HCT116 (cell line): ENCODE measurements at regions not wholly inside any gene's neighbourhood (a gene's known extent, or its start where the extent isn't known, plus 50 kb on each side); places are given as distances from the start of the nearest gene placed in this dataset.

Source experiments
- ATAC-seq: fragments of 200-7000 bp; cut with Tn5 transposase; 2 replicates; pipeline ENCODE4 v1.9.1; 2020; ENCODE audit warnings: mild to moderate bottlenecking, moderate library complexity
- BruUV-seq: library from RNA; stranded (reverse); fragments of 400-500 nt; replicated peaks from 2 replicates; lab custom pipeline; 2021; lab: Mats Ljungman, UMichigan
- CTCF ChIA-PET: fragments of 300-600 bp; sonication (Branson Sonifier 250); formaldehyde crosslinking; loops from one replicate; lab custom pipeline; 2021; ENCODE audit warnings: antibody characterized with exemption; lab: Charles Lee
- POLR2A ChIA-PET: fragments of 300-600, 350-600 bp; sonication (Branson Sonifier 250); formaldehyde crosslinking; loops from one replicate; lab custom pipeline; 2021; ENCODE audit warnings: antibody characterized with exemption; lab: Charles Lee
- RAD21 ChIA-PET, 2 experiments: fragments of 300-600 bp; sonication (Branson Sonifier 250); formaldehyde crosslinking; loops; one replicate each; lab custom pipeline; 2023; ENCODE audit warnings: low total read pairs in 2 of 2; ENCODE audit not compliant: uncharacterized antibody in 2 of 2, unreplicated experiment in 2 of 2, low non-redundant PET in 1 of 2; lab: Charles Lee
- DNase-seq: peaks from one replicate; pipeline ENCODE4 v3.0.0-alpha.2; 2010; ENCODE audit warnings: low read depth, low spot score
- H2AFZ ChIP-seq: fragments of 200-600 bp; shearing (Covaris generic), sonication (generic); 2 replicates; pipeline ENCODE4 v1.6.1; 2017; ENCODE audit warnings: low read depth, mixed run types, mixed read lengths, antibody characterized with exemption, low read length; ENCODE audit not compliant: poor library complexity, severe bottlenecking
- H3K27ac ChIP-seq: 2 replicates; pipeline ENCODE4 v1.5.1; 2012; ENCODE audit warnings: low read depth, low read length
- H3K27me3 ChIP-seq: fragments of 200-600 bp; sonication (generic); 2 replicates; pipeline ENCODE4 v1.6.1; 2016; ENCODE audit warnings: mixed run types, low read length, mixed read lengths; ENCODE audit not compliant: insufficient read depth
- H3K36me3 ChIP-seq, 2 experiments: fragments of 200-500 bp in 1 of 2; fragments of 200-600 bp in 1 of 2; sonication (Bioruptor generic) in 1 of 2; sonication (generic) in 1 of 2; 2 replicates each; pipeline versions ENCODE4 v1.5.1 to v1.6.1; 2014 to 2016; ENCODE audit warnings: low read length in 2 of 2, inconsistent platforms in 1 of 2, mixed read lengths in 1 of 2, mixed run types in 1 of 2; ENCODE audit not compliant: insufficient read depth in 2 of 2, control insufficient read depth in 1 of 2
- H3K4me1 ChIP-seq, 2 experiments: fragments of 200-600 bp in 1 of 2; sonication (generic) in 1 of 2; 2 replicates each; pipeline versions ENCODE4 v1.5.1 to v1.6.1; 2012 to 2017; ENCODE audit warnings: low read length in 2 of 2, inconsistent platforms in 1 of 2, mild to moderate bottlenecking in 1 of 2, mixed read lengths in 1 of 2, mixed run types in 1 of 2, moderate library complexity in 1 of 2; ENCODE audit not compliant: insufficient read depth in 2 of 2, control insufficient read depth in 1 of 2
- H3K4me2 ChIP-seq: fragments of 200-600 bp; sonication (generic); 2 replicates; pipeline ENCODE4 v1.6.1; 2017; ENCODE audit warnings: mixed run types, low read length, mixed read lengths
- H3K4me3 ChIP-seq, 2 experiments: fragments of 200-600 bp in 1 of 2; sonication (generic) in 1 of 2; replicated peaks in 1 of 2; 2 replicates each; pipeline ENCODE4 v1.5.1; 2011 to 2016; ENCODE audit warnings: low read length in 2 of 2, control low read depth in 1 of 2, low read depth in 1 of 2, mild to moderate bottlenecking in 1 of 2, mixed read lengths in 1 of 2, mixed run types in 1 of 2
- H3K79me2 ChIP-seq: fragments of 200-600 bp; sonication (generic); 2 replicates; pipeline ENCODE4 v1.6.1; 2017; ENCODE audit warnings: mild to moderate bottlenecking, mixed run types, low read length, moderate library complexity, mixed read lengths; ENCODE audit not compliant: insufficient read depth
- H3K9ac ChIP-seq: fragments of 200-600 bp; sonication (generic); 2 replicates; pipeline ENCODE4 v1.6.1; 2016; ENCODE audit warnings: low read length, mixed read lengths
- H3K9me2 ChIP-seq: fragments of 200-600 bp; sonication (generic), shearing (Covaris generic); 2 replicates; pipeline ENCODE4 v1.6.1; 2017; ENCODE audit warnings: mixed run types, mild to moderate bottlenecking, moderate library complexity; ENCODE audit not compliant: insufficient read depth
- H3K9me3 ChIP-seq, 2 experiments: fragments of 200-500 bp in 1 of 2; fragments of 200-600 bp in 1 of 2; sonication (Bioruptor generic) in 1 of 2; sonication (generic) in 1 of 2; 2 replicates each; pipeline ENCODE4 v1.6.1; 2014 to 2017; ENCODE audit warnings: low read length in 2 of 2, mixed read lengths in 2 of 2, inconsistent platforms in 1 of 2, low read depth in 1 of 2, mild to moderate bottlenecking in 1 of 2, mixed run types in 1 of 2, moderate library complexity in 1 of 2; ENCODE audit not compliant: control insufficient read depth in 1 of 2, insufficient read depth in 1 of 2
- H4K20me1 ChIP-seq: fragments of 200-600 bp; sonication (generic), shearing (Covaris generic); 2 replicates; pipeline ENCODE4 v1.6.1; 2017; ENCODE audit warnings: mixed run types, mild to moderate bottlenecking, moderate library complexity; ENCODE audit not compliant: insufficient read depth
- ATF3 ChIP-seq: IDR thresholded peaks from 2 replicates; pipeline ENCODE4 v1.6.1; 2012
- EGR1 ChIP-seq: IDR thresholded peaks from 2 replicates; pipeline ENCODE4 v1.6.1; 2012; ENCODE audit warnings: low read depth
- EZH2 ChIP-seq: fragments of 200-600 bp; sonication (generic); IDR thresholded peaks from 2 replicates; pipeline ENCODE4 v1.6.1; 2017; ENCODE audit warnings: antibody characterized with exemption, mixed run types
- EZH2phosphoT487 ChIP-seq: fragments of 200-600 bp; IDR thresholded peaks from 2 replicates; pipeline ENCODE4 v1.6.1; 2018; ENCODE audit warnings: antibody characterized with exemption, borderline replicate concordance
- FOSL1 ChIP-seq: IDR thresholded peaks from 2 replicates; pipeline ENCODE4 v1.6.1; 2012; ENCODE audit warnings: low read depth
- JUND ChIP-seq: IDR thresholded peaks from 2 replicates; pipeline ENCODE4 v1.6.1; 2012
- POLR2A ChIP-seq: IDR thresholded peaks from 2 replicates; pipeline ENCODE4 v1.7.0; 2011; ENCODE audit warnings: borderline replicate concordance; ENCODE audit not compliant: insufficient read depth, insufficient read length; ENCODE audit errors: extremely low read depth
- POLR2AphosphoS5 ChIP-seq: IDR thresholded peaks from 2 replicates; pipeline ENCODE4 v1.6.1; 2011; ENCODE audit warnings: mild to moderate bottlenecking, low read depth, low read length, moderate library complexity
- SIN3A ChIP-seq: IDR thresholded peaks from 2 replicates; pipeline ENCODE4 v1.6.1; 2012; ENCODE audit warnings: low read depth
- TCF7L2 ChIP-seq: IDR thresholded peaks from 2 replicates; pipeline ENCODE4 v1.7.0; 2011; ENCODE audit warnings: borderline replicate concordance, inconsistent platforms; ENCODE audit not compliant: insufficient read depth, insufficient read length; ENCODE audit errors: extremely low read depth
- ZBTB33 ChIP-seq: IDR thresholded peaks from 2 replicates; pipeline ENCODE4 v1.6.1; 2011; ENCODE audit warnings: mild to moderate bottlenecking, low read length, moderate library complexity; ENCODE audit not compliant: insufficient replicate concordance; ENCODE audit errors: extremely low read depth
- intact Hi-C: fragments of 100-400 bp; cut with micrococcal nuclease; formaldehyde crosslinking; loops from 2 replicates; pipeline ENCODE4 v1.10.0; 2022
- TF ChIP-seq, protein P1 (sequence below), 3 experiments: fragments of 200-600 bp in 1 of 3; sonication (generic) in 1 of 3; IDR thresholded peaks in 2 of 3; conservative IDR thresholded peaks in 1 of 3; 2 replicates each; pipeline ENCODE4 v1.5.1; 2012 to 2017; ENCODE audit warnings: low read depth in 2 of 3, low read length in 2 of 3, antibody characterized with exemption in 1 of 3, borderline replicate concordance in 1 of 3, control low read depth in 1 of 3, mild to moderate bottlenecking in 1 of 3, mixed read lengths in 1 of 3, mixed run types in 1 of 3, moderate library complexity in 1 of 3; ENCODE audit not compliant: insufficient read depth in 1 of 3
- TF ChIP-seq, protein P2 (sequence below): IDR thresholded peaks from 2 replicates; pipeline ENCODE4 v1.6.1; 2012; ENCODE audit warnings: low read depth

GRCh38 chr3:55283441-55283925 lies 203.6 kb downstream of the WNT5A start:
- Histone ChIP-seq H4K20me1 (no peaks in the 10 kb centered on the region), H3K9ac (no peak overlapping the region), H3K9me2 (no peaks in the 10 kb centered on the region), H3K27ac (no peak overlapping the region), H3K79me2 (no peaks in the 10 kb centered on the region), H3K4me2 (no peak overlapping the region)
- BruUV-seq, result no TSS peak
- intact Hi-C loops, result no loop called here
- TF ChIP-seq FOSL1 (no peak), EGR1 (no peak), EZH2phosphoT487 (no peak), TCF7L2 (no peak), POLR2A (no peak), POLR2AphosphoS5 (no peak), ATF3 (no peak), EZH2 (no peak), SIN3A (no peak), ZBTB33 (no peak), JUND (no peak)
- TF ChIP-seq, protein P1, sequence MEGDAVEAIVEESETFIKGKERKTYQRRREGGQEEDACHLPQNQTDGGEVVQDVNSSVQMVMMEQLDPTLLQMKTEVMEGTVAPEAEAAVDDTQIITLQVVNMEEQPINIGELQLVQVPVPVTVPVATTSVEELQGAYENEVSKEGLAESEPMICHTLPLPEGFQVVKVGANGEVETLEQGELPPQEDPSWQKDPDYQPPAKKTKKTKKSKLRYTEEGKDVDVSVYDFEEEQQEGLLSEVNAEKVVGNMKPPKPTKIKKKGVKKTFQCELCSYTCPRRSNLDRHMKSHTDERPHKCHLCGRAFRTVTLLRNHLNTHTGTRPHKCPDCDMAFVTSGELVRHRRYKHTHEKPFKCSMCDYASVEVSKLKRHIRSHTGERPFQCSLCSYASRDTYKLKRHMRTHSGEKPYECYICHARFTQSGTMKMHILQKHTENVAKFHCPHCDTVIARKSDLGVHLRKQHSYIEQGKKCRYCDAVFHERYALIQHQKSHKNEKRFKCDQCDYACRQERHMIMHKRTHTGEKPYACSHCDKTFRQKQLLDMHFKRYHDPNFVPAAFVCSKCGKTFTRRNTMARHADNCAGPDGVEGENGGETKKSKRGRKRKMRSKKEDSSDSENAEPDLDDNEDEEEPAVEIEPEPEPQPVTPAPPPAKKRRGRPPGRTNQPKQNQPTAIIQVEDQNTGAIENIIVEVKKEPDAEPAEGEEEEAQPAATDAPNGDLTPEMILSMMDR (IDR thresholded peaks at IDR 0.05 in 2 of 3, conservative IDR thresholded peaks at IDR 0.05 in 1 of 3; ENCODE audit: borderline replicate concordance in 1 of 3, insufficient read depth in 1 of 3, low read depth in 2 of 3, low read length in 2 of 3), result no peak
- TF ChIP-seq, protein P2, sequence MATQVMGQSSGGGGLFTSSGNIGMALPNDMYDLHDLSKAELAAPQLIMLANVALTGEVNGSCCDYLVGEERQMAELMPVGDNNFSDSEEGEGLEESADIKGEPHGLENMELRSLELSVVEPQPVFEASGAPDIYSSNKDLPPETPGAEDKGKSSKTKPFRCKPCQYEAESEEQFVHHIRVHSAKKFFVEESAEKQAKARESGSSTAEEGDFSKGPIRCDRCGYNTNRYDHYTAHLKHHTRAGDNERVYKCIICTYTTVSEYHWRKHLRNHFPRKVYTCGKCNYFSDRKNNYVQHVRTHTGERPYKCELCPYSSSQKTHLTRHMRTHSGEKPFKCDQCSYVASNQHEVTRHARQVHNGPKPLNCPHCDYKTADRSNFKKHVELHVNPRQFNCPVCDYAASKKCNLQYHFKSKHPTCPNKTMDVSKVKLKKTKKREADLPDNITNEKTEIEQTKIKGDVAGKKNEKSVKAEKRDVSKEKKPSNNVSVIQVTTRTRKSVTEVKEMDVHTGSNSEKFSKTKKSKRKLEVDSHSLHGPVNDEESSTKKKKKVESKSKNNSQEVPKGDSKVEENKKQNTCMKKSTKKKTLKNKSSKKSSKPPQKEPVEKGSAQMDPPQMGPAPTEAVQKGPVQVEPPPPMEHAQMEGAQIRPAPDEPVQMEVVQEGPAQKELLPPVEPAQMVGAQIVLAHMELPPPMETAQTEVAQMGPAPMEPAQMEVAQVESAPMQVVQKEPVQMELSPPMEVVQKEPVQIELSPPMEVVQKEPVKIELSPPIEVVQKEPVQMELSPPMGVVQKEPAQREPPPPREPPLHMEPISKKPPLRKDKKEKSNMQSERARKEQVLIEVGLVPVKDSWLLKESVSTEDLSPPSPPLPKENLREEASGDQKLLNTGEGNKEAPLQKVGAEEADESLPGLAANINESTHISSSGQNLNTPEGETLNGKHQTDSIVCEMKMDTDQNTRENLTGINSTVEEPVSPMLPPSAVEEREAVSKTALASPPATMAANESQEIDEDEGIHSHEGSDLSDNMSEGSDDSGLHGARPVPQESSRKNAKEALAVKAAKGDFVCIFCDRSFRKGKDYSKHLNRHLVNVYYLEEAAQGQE, result no peak
- TF ChIP-seq, all 23 proteins: peak for 0
- Histone ChIP-seq H3K4me1 (no peaks in the 10 kb centered on the region), H3K36me3 (no peaks in the 10 kb centered on the region), H2AFZ (no peak overlapping the region), H3K9me3 (peaks cover 0 to 15% of the 10 kb centered on the region in 2 experiments; a peak in 2 of 4 replicates), H3K4me3 (no peak overlapping the region), H3K27me3 (no peaks in the 10 kb centered on the region)
- ChIA-PET RAD21 (no interaction called here), CTCF (no interaction called here), POLR2A (no interaction called here)
- no peak for ATAC-seq
- DNase-seq, result no peak
